ENCODE measurements at regions not wholly inside any gene's neighbourhood (a gene's known extent, or its start where the extent isn't known, plus 50 kb on each side); places are given as distances from the start of the nearest gene placed in this dataset.
"Not testable (repeated sequence)": the region's sequence is repeated elsewhere in the genome, so short reads cannot be mapped to it uniquely, and the experiment has no call there.

- DNase-seq (ENCODE audit: low read depth in 2 of 2), result not testable (repeated sequence)
Observed at GRCh38 chr2:89222063-89222732, 530.7 kb downstream of the RPIA start.

- not testable (repeated sequence) for DNase-seq (ENCODE audit: low read depth in 2 of 2)
Observed at GRCh38 chr2:89224803-89225202, 533.3 kb downstream of the RPIA start.

GRCh38 chr2:89229979-89230378, 538.5 kb downstream of the RPIA start:
- DNase-seq (ENCODE audit: low read depth in 2 of 2), result not testable (repeated sequence)

- not testable (repeated sequence) for DNase-seq (ENCODE audit: low read depth in 2 of 2)
Observed at GRCh38 chr2:89231241-89231640, 539.8 kb downstream of the RPIA start.

- DNase-seq (ENCODE audit: low read depth in 2 of 2), result not testable (repeated sequence)
Observed at GRCh38 chr2:89233931-89234330, 542.5 kb downstream of the RPIA start.

- not testable (repeated sequence) for DNase-seq (ENCODE audit: low read depth in 2 of 2)
Observed at GRCh38 chr2:89234818-89235466, 543.5 kb downstream of the RPIA start.

GRCh38 chr2:89236832-89237450, 545.5 kb downstream of the RPIA start:
- DNase-seq (ENCODE audit: low read depth in 2 of 2), result not testable (repeated sequence)

GRCh38 chr2:89237783-89238182, 546.3 kb downstream of the RPIA start:
- not testable (repeated sequence) for DNase-seq (ENCODE audit: low read depth in 2 of 2)

GRCh38 chr2:89243114-89243700, 551.7 kb downstream of the RPIA start:
- not testable (repeated sequence) for DNase-seq (ENCODE audit: low read depth in 2 of 2)

GRCh38 chr2:89244407-89244806, 552.9 kb downstream of the RPIA start:
- not testable (repeated sequence) for DNase-seq (ENCODE audit: low read depth in 2 of 2)

- not testable (repeated sequence) for DNase-seq (ENCODE audit: low read depth in 2 of 2)
Observed at GRCh38 chr2:89245478-89245877, 554.0 kb downstream of the RPIA start.

- not testable (repeated sequence) for DNase-seq (ENCODE audit: low read depth in 2 of 2)
Observed at GRCh38 chr2:89246027-89246426, 554.6 kb downstream of the RPIA start.

GRCh38 chr2:89246620-89247019, 555.1 kb downstream of the RPIA start:
- not testable (repeated sequence) for DNase-seq (ENCODE audit: low read depth in 2 of 2)

GRCh38 chr2:89255013-89255412, 563.5 kb downstream of the RPIA start:
- not testable (repeated sequence) for DNase-seq (ENCODE audit: low read depth in 2 of 2)

GRCh38 chr2:89273443-89273842, 582.0 kb downstream of the RPIA start:
- not testable (repeated sequence) for DNase-seq (ENCODE audit: low read depth in 2 of 2)

- not testable (repeated sequence) for DNase-seq (ENCODE audit: low read depth in 2 of 2)
Observed at GRCh38 chr2:89280536-89280935, 589.1 kb downstream of the RPIA start.

- not testable (repeated sequence) for DNase-seq (ENCODE audit: low read depth in 2 of 2)
Observed at GRCh38 chr2:89286448-89287080, 595.1 kb downstream of the RPIA start.

GRCh38 chr2:89287084-89287483, 595.6 kb downstream of the RPIA start:
- not testable (repeated sequence) for DNase-seq (ENCODE audit: low read depth in 2 of 2)

GRCh38 chr2:89291717-89292298, 600.3 kb downstream of the RPIA start:
- not testable (repeated sequence) for DNase-seq (ENCODE audit: low read depth in 2 of 2)

- not testable (repeated sequence) for DNase-seq (ENCODE audit: low read depth in 2 of 2)
Observed at GRCh38 chr2:89293399-89293798, 601.9 kb downstream of the RPIA start.

GRCh38 chr2:89294335-89294734, 602.9 kb downstream of the RPIA start:
- not testable (repeated sequence) for DNase-seq (ENCODE audit: low read depth in 2 of 2)

Measured in stimulated activated CD8-positive, alpha-beta memory T cell treated with anti-CD3 and anti-CD28 coated beads, Interleukin-2, amount 100 ng/mL, for 48 hours (primary cell).